Body of pancreas (tissue), 4 donors: ENCODE measurements at regions not wholly inside any gene's neighbourhood (a gene's known extent, or its start where the extent isn't known, plus 50 kb on each side); places are given as distances from the start of the nearest gene placed in this dataset.

ENCODE experiments used
- CTCF ChIP-seq, 7 experiments: fragments of 450-650 bp in 4 of 7; fragments of 200-600 bp in 3 of 7; sonication (generic) in 3 of 7; IDR thresholded peaks; one replicate each; pipeline ENCODE4 v1.5.1; 2016 to 2019; ENCODE audit warnings: antibody characterized with exemption in 7 of 7
- POLR2A ChIP-seq, 3 donors: fragments of 450-650 bp; IDR thresholded peaks; one replicate each; pipeline ENCODE4 v1.6.1; 2016; ENCODE audit warnings: antibody characterized with exemption in 3 of 3, mild to moderate bottlenecking in 2 of 3

- TF ChIP-seq CTCF (IDR thresholded peaks at IDR 0.05) (no peak), POLR2A (IDR thresholded peaks at IDR 0.05) (no peak)
Observed at GRCh38 chr1:195278644-195279043, 1329.6 kb downstream of the KCNT2 start.
